ENCODE measurements at regions not wholly inside any gene's neighbourhood (a gene's known extent, or its start where the extent isn't known, plus 50 kb on each side); places are given as distances from the start of the nearest gene placed in this dataset.
"Not testable (repeated sequence)": the region's sequence is repeated elsewhere in the genome, so short reads cannot be mapped to it uniquely, and the experiment has no call there.

- no peak for DNase-seq (ENCODE audit: low spot score)
Observed at GRCh38 chr6:3900744-3901336, 51.7 kb downstream of the FAM50B start.

DNA sequence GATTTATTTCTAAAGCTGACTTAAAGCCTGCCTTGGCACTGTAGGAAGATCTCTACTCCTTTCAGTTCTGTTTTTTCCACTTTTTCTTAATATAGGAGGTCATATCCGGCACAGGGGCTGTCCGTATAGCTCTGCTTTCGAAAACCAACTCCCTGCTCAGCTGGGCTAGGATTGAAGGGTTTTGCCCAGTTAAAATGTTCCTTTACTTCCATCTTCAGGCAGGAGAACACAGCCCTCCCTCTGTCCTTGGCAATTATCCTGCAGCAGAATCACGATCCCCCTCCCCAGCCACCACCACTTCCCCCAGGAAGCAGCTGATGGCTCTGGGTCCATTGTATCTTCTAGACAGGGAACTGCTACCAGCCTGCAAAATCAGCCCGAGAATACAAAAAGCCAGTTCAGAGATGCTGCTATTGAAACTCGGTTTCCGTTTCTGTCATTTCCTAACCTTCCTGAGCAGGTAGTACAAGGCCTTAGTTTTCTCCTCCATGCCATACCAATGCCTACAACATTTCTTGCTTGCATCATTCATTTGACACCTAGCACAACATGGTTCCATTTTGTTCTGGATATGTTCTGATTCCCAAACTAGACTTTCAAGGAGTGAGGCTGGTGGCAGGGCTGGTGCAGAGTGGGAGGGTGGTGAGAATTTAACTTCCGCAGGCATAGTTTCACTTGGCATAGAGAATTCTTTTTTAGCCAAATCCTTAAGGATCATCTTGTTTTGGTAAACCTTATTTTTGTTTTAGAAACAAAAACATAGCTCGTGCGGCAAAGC is 53.9 kb downstream of the FAM50B start:
- no peak for DNase-seq (ENCODE audit: low spot score)

- DNase-seq (ENCODE audit: low spot score), result no peak
Observed at GRCh38 chr6:3904518-3904917, 55.3 kb downstream of the FAM50B start.

DNA sequence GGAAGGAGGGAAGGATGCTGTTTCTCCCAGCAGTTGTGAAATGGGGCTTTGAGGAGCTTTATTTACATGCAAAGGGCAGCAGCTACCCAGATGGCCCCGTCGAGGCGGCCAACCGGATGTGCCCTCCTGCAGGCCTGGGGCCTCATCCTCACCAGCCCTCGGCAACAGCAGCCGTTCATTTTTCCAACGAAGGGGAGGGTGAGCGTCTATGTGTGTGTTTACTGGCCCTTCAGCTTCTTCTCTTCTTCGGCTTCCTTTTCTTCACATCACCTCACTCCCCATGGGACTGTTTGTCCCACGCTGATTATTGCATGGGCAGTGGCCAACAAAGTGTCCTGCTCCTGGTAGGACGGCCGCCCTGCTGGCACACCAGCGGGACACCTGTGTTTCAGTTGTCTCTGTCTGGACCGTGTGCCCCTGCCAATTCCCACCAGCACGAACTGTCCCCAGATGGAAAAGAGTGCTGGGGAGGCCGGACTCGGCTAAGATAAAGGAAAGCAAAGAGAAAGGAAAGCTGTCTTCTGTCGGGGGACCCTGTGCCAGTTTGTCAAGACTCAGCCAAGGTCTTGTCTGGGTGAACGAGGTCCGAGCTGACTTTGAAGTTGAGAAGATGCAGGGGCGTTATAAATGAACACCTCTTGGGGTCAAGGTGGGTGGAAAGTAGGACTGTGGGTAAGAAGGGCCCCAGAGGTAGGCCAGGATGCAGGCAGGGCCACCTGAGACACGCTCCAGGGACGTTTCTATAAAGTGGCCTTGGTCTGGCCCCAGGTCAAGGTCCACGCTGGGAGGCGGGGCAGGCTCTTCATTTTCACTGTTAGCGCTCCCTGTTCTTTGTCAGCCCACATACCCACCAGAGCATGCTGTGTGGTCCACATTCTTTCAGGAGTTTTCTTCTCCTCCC is 57.0 kb downstream of the FAM50B start:
- no peak for DNase-seq (ENCODE audit: low spot score)

DNA sequence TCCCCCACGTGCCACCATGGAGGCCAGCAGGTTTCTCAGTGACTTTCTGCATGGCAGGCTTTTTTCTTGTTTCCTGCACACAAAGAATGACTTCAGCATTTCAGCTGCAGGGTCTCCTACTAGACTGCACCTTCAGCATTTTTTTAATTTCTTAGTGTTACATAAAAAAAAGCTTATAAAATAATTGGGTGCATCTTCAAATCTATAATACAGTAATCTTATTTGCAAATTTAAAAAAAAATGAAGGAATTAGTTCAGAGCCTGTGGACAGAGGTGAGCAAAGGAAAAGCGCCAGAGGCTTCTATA is 57.6 kb downstream of the FAM50B start:
- no peak for DNase-seq (ENCODE audit: low spot score)

DNA sequence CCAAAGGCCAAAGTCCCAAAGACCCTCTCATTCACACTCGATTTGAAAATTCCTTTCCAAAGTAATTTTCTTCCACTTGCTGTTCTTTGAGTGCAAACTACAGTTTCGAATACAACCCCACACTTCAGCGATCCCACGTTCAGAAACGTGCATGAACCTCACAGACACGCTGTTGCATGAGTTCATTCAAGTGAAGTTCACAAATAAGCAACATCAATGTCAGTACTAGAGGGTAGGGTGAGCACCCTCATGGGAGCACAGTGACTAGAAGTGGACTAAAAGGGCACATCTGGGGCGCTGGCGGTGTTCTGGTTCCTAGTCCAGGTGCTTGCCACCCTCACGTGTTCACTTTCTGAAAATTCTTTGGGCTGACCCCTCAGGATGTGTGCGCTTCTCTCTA is 59.0 kb downstream of the FAM50B start:
- no peak for DNase-seq (ENCODE audit: low spot score)

DNA sequence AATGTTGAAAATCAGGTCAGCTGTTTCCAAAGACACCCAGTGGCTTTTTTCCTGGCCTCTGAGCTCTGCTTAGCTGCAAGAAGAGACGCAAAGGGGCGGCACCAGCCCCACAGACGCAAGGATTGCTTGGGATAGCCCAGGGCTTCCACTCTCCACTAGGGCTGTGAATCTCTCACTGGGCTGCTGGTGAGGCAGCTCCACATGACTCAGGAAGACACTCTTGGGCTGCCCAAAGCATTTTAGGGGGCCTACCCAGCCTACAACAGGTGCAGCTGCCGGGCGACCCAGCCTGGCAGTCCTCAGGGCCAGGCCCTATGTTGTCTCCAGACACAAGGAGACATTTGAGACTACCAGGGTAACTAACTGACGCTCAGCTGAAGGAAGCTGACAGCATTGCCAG is 59.8 kb downstream of the FAM50B start:
- no peak for DNase-seq (ENCODE audit: low spot score)

GRCh38 chr6:3910106-3910663 is 61.0 kb downstream of the FAM50B start:
- DNase-seq (ENCODE audit: low spot score), result no peak

GRCh38 chr6:3911130-3911529 is 62.0 kb downstream of the FAM50B start:
- no peak for DNase-seq (ENCODE audit: low spot score)

- no peak for DNase-seq (ENCODE audit: low spot score)
Observed at GRCh38 chr6:3911614-3912336, 62.6 kb downstream of the FAM50B start.

DNA sequence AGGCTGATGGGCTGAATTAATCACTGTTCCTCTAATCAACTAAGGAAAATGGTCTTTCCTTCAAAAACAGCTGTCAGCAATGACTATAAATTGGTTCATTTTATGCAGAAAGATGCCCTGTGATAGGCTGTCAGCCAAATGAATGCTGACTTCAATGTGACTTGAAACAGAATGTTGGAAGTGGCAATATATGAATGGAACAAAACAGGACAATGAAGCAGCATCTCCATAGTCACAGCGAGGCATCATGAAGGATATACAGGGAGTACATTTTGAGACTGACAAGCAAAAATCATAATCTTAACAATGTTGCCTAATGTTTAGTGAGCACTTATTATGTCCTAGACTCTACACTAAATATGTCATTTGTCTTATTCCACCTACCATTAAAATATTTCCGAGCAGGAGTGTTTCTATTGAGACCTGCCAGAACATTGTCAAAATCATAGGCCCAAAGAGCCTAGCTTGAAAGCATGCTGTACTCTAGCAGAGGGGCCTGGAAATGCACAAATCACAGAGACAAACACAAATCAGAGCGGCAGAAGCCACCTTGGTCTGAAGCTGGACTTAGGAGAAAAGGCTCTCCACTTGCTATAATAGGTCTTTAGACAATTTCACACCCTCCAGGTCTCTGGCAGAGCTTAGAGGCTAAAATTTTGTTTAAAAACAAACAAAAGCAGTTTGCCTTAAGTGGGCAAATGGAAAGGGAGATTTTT is 63.3 kb downstream of the FAM50B start:
- DNase-seq (ENCODE audit: low spot score), result no peak

GRCh38 chr6:3913077-3913957 is 64.1 kb downstream of the FAM50B start:
- no peak for DNase-seq (ENCODE audit: low spot score)

DNA sequence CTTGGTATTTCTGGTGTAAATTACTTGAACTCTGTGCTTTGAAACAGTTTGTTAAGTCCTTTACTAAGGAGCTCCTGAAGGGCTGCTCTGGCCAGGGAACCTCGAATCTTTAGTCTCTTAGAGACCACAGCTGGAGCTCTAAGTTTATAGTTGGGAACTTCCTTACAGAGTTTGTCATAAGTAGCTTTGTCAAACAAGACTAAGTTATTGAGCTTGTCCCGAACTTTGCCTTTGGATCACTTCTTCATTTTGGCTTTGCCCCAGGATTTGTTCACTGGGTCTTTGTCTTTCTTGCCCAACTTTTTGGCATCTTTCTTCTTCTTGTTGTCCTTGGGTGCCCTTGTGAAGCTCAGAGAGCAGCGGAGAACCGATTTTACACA is 64.8 kb downstream of the FAM50B start:
- DNase-seq (ENCODE audit: low spot score), result no peak

DNA sequence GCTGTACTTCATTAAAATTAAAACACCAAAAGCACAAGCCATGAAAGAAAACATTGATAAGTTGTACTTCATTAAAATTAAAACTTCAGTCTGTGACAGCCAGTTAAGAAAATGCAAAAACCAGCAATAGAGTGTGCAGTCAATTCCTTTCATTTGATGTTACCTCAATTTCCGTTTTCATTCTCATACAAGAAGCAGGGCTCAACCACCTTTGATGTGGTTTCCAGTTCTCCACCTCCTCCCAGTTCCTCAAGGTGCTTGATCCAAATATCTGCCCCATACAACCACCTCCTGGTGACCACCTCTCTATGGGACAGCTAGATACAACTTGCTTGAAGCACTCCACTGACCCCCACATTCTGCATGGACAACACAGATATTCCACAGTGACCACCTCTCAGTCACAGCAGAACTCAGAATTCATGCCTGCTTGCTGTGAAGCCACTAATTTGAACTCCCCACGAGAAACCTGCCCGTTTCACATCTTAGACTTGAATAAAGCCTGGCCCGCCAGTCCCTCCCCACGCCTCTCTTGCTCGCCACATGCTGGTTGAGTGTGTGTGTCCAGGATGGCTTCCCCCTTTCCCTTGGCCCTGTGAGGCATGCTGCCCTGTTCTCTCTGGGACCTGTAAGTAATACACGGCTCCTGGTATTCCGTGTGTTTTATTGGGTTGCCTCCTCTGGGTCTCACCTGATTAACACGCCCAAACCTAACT is 66.1 kb downstream of the FAM50B start:
- DNase-seq (ENCODE audit: low spot score), result peak; percentile 36

DNA sequence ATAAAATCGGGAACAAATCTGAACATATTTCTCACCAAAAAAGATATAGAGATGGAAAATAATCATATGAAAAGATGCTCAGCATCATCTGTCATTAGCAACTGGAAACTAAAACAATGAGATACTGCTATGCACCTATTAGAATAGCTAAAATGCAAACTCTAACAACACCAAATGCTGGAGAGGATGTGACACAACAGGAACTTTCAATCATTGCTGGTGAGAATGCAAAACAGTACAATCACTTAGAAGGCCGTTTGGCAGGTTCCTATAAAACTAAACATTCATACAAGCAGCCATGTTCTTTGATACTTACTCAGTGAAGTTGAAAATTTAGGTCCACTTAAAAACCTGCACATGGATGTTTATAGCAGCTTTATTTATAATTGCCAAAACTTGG is 67.0 kb downstream of the FAM50B start:
- DNase-seq (ENCODE audit: low spot score), result no peak

GRCh38 chr6:3916749-3917148 is 67.6 kb downstream of the FAM50B start:
- DNase-seq (ENCODE audit: low spot score), result not testable (repeated sequence)

GRCh38 chr6:3918469-3918868 is 69.3 kb downstream of the FAM50B start:
- DNase-seq (ENCODE audit: low spot score), result no peak

DNA sequence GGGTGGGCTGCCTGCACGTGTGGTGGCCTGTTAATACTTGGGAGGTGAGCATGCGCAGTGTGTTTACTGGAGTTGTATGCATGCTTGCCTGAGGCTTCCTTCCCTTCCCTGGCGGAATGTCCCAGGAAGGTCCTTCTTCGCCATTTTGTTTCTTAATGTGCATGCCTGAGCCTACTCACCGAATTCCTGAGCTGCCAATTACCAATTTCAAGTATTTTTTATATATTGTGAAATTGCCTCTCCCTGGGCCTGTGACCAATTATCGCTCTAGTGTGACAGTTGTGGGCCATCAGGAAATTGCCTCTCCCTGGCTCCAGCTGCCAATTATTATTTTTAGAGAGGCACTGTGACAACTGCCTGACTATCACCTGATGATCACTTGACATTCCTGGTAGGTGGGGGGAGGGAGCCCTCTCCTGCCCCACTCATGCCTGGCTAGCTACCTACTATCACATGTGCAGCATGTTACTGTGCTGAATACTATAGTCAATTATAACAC is 70.0 kb downstream of the FAM50B start:
- no peak for DNase-seq (ENCODE audit: low spot score)

GRCh38 chr6:3919849-3920248 is 70.7 kb downstream of the FAM50B start:
- DNase-seq (ENCODE audit: low spot score), result no peak

- no peak for DNase-seq (ENCODE audit: low spot score)
Observed at GRCh38 chr6:3920321-3920720, 71.1 kb downstream of the FAM50B start.
